ENCODE measurements at regions not wholly inside any gene's neighbourhood (a gene's known extent, or its start where the extent isn't known, plus 50 kb on each side); places are given as distances from the start of the nearest gene placed in this dataset.
"Not testable (repeated sequence)": the region's sequence is repeated elsewhere in the genome, so short reads cannot be mapped to it uniquely, and the experiment has no call there.

- DNase-seq (ENCODE audit: low spot score) = not testable (repeated sequence)
Observed at GRCh38 chr5:43818394-43818793, 215.4 kb downstream of the NNT start.

GRCh38 chr5:43815497-43815896, 212.5 kb downstream of the NNT start:
- DNase-seq (ENCODE audit: low spot score) = no peak

DNA sequence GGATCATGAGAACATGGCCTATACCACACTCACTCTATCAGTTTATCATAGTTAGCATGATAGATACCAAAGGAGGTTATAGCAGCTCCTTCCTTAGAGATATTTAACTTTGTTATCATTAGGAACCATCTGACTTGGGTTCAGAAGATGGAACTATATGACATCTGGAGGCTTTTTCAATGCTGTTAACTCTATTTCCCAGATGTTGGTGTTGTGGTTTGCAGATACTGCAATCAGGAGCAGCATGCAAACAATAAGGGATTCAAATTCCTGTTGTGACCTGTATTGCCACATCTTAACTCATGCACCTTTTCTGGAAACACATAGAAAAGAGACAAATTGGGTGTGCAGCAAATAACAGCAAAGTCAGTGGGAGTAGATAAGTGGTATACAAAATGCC, 201.7 kb downstream of the NNT start:
- no peak for DNase-seq (ENCODE audit: low spot score)

- peak; percentile 59 for DNase-seq (ENCODE audit: low spot score)
Observed at GRCh38 chr5:43804041-43804440, 201.1 kb downstream of the NNT start.

- DNase-seq (ENCODE audit: low spot score) = no peak
Observed at GRCh38 chr5:43802651-43803050, 199.7 kb downstream of the NNT start.

- DNase-seq (ENCODE audit: low spot score) = peak; percentile 56
Observed at GRCh38 chr5:43802119-43802518, 199.1 kb downstream of the NNT start.

- no peak for DNase-seq (ENCODE audit: low spot score)
Observed at GRCh38 chr5:43798740-43799139, 195.8 kb downstream of the NNT start.

DNA sequence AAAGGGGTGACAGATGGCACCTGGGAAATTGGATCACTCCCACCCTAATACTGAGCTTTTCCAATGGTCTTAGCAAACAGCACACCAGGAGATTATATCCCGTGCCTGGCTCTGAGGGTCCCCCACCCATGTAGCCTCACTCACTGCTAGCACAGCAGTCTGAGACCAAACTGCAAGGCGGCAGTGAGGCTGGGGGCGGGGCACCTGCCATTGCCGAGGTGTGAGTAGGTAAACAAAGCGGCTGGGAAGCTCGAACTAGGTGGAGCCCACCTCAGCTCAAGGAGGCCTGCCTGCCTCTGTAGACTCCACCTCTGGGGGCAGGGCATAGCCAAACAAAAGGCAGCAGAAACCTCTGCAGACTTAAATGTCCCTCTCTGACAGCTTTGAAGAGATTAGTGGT, 188.9 kb downstream of the NNT start:
- not testable (repeated sequence) for DNase-seq (ENCODE audit: low spot score)

- DNase-seq (ENCODE audit: low spot score) = no peak
Observed at GRCh38 chr5:43785198-43785597, 182.2 kb downstream of the NNT start.

GRCh38 chr5:43780586-43780985, 177.6 kb downstream of the NNT start:
- no peak for DNase-seq (ENCODE audit: low spot score)

DNA sequence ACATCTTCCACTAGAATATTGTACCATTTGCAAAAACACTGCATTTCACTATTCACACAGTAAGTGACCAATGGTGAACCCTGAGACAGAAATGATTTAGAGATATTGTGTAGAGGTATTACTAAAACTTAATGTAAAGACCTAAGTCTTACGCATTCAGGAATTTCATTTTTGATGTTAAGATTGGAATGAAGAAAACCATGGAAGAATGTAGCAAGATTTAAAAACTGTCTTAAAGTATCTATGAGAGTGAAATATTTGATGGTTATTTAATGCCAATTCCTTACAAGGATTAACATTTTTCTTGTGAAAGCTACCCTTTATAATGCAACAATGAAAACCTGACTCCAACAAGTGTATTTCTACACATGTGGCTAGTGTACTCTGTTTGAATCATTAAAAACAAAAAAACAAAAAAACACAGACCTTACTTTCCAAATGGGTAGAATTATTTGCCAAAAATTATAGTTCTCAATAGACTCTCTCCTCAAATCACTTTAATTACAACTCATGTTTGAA, 172.0 kb downstream of the NNT start:
- no peak for DNase-seq (ENCODE audit: low spot score)

- peak; percentile 60 for DNase-seq (ENCODE audit: low spot score)
Observed at GRCh38 chr5:43773478-43773844, 170.5 kb downstream of the NNT start.

DNA sequence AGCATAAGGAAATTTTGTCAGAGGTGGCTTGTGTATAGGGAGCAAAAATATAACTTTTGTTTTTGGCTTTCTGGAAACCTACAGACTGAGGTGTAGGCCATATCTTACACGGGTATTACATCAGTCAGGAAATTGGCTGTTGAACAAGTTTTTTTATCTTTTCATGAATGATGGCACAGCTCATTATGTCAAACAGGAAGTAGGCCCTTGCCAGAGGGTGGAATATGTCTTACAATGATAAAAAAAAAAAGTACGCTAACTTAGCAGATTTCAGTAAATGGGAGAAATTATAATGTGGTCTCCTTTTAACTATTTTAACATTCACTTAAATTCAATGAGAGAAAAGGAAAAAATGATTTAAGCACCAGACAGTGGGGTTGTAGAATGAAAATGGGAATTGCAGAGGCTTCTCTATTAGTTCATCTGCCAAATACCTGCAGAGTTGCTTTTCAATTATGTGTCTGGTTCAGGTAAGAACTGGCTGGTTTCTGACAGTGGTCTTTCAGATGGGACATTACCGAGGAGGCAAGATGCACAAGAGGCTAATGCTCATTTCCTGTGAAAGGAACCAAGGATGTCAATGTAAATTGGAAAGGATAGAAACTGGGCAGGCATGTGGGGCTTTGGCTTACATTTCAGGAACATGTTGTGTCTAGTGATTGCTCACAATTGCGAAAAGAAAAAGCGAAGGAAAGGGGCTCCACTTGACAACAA, 169.9 kb downstream of the NNT start:
- peak; percentile 74 for DNase-seq (ENCODE audit: low spot score)

DNA sequence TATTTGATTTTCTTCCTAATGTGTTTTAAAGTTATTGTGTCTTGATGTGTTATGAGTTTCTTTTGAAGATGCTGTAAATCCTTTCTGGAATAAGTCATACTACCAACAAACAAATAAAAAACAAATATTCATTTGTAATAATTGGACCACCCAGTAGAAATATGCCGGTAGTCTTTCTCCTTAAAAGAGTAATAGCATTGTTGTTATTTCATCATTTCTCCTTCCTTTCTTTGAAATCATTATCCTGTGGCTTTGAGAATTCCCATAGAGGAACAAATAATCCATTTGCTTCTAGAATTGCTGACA, 169.4 kb downstream of the NNT start:
- no peak for DNase-seq (ENCODE audit: low spot score)

DNA sequence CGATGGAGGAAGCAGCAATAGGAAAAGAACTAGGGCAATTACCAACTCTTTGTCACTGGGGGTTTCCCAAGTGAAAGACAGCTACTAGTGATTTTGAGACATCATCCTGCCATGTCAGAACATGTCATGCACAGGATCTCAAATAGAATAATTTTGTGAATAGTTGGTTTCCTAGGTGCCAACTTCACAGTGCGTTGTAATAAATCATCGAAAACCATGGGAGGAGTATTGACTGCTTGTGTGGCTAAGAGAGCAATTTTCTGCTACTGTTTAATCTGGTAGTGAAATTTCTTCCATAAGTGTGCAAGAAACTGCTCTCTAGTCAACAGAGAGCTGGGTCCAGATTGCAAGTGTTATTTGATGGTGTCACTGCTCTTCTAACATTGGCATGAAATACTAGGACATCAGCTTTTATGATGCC, 168.6 kb downstream of the NNT start:
- DNase-seq (ENCODE audit: low spot score) = no peak

DNA sequence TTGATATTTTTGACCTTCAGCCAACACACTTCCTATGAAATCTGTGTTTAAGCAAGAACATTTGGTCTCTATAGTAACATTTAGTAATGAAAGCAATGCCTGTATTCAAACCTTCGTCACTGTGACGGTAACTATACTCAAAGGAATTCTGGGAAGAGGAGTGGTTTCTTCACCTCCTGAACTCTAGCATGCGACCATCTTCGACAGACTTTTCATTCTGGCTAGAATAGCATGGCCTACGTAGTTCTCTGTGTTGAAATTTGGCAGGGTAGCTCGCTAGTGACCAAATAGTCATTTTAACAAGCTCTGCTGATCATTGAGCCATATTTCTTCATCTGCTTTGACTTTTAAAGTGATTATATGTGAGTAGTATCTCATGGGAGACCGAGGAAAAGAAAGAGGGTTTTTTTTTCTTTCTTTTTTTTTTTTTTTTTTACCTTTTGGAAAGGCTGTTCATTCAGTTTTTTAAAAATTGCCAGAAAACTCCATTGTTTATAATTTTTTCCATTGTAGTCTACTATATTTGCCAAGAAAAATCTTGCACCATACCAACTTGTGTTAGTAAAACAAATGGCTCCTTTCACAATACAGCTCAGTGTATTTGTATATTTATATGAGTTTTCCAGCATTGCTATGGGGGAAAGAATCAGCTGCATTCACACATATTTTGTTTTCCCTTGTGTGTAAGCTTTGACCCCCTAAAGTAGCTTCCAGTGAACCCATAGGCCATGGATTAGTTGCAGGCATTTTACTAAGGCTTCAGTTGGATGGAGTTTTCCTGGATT, 166.8 kb downstream of the NNT start:
- DNase-seq (ENCODE audit: low spot score) = no peak

Data from H4 (cell line).